ENCODE measurements at regions not wholly inside any gene's neighbourhood (a gene's known extent, or its start where the extent isn't known, plus 50 kb on each side); places are given as distances from the start of the nearest gene placed in this dataset.

- DNase-seq (ENCODE audit: low spot score): no peak
Measured at GRCh38 chr17:34141590-34141989, 113.5 kb upstream of the CCL2 start.

- DNase-seq (ENCODE audit: low spot score): no peak
Measured at GRCh38 chr17:34143430-34143829, 111.7 kb upstream of the CCL2 start.

DNA sequence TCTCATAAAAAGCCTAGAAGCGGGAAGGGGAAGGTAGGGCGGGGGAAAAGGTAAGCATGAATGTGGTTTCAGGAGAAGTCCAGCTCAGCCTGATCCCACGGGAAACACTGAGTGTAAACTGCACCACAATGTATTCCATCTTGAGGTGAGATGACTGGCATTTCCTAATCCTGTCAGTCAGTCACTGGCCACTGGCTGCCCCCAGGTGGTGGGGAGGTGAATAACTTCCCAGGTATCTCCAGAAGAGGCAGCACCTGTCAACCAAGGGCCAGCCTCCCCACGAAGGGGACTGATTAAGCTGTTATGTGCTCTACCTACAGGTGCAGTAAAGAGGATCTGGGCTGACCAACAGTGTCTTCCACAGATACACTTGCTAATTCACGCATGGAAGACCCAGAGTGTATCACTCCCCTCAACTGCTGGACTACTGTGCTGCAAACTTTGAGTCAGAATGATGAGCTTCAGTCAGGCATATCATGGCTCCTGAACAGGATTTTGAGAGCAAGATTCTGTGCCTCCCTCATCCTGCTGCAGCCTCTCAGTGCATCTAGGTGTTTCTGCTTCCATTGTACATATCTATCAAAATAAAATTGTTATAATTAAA, 108.5 kb upstream of the CCL2 start:
- DNase-seq (ENCODE audit: low spot score): peak; percentile 65

- no peak for DNase-seq (ENCODE audit: low spot score)
Measured at GRCh38 chr17:34151102-34151501, 104.0 kb upstream of the CCL2 start.

DNA sequence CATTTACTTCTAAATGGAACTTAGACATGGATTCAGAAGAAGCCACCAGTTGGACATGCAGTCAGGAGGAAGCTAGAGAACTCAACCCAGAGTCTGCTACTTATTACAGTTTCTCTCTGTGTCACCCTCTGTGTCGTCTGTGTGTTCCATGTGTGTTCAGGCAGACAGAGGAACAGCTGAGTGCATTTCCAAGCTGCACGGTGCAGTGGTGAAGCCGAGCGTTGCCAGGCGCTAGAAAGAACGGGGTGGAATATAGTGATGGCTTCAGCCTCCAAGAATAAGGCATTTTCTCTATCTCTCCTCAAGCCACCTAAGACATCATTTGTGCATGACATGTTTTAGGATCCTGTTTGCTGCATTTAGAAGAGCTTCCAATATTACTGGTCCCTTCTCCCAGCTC, 101.1 kb upstream of the CCL2 start:
- no peak for DNase-seq (ENCODE audit: low spot score)

DNA sequence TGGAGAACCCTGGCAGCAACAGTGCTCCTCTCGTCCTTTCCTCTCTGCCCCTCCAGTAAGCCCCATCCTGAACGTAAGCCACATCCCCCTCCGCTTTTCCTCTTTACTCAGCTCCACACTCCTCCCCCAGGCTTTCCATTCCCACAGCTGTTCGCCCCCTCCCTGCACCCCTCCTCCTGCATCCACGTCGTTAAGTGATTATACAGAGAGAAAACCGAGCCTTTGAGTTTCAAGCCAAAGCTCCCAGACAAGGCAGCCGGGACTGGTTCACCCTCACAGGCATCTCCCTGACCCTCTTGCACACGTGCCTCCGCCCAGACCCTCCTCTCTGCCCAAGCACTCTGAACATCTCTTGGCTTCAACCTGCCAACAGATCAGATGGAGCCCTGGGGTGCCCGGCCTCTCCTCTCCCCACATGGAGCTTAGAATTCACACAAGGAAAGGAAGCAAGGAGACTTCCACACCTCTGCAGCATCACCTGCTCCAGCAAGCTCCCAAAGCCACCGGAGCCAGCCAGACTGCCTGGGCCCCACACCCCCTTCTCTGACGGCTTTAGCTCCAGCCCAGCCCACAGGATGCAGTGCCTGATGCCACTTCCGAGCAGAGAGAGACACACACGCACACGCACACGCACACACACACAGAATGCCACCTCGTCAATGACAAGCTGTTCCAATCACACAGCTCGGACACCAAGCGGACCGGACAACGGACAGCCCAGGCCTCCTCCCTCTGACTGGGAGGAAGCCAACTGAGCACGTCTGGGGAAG, 99.9 kb upstream of the CCL2 start:
- DNase-seq (ENCODE audit: low spot score): no peak

DNA sequence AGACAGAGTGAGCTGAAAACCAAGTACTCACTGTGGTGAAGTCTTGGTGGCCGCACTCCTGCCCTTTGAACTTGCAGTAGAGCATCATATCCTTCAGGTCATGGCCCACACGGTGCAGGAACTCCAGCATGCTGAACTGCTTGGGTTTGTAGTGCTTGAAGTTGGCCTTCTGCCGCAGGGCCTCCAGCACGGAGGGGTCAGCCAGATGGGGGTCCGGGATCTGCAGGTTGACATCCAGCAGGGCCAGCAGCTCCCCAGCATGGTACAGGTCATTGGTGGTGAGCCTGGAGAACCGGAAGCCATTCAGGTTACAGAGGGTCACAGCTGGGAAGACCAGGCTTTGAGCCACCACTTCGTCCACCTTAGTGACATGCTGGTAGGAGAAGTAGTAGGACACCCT, 99.1 kb upstream of the CCL2 start:
- no peak for DNase-seq (ENCODE audit: low spot score)

DNA sequence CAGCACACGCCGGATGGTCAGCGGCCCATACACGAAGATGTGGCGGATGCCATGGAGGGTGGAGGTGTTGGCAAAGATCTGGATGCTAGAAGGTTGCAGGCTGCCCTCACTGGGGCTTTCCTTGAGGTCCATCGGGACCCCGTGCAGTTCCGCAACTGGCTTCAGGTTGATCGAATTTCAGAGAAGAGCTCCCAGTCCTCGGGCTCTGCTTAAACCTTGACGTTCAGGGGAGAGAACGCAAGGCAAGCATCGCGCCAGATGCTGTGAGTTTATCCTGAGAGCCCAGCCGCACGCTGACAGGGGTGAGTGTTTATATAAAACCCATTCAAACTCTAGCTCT, 98.7 kb upstream of the CCL2 start:
- DNase-seq (ENCODE audit: low spot score): no peak

GRCh38 chr17:34156741-34157589, 98.1 kb upstream of the CCL2 start:
- DNase-seq (ENCODE audit: low spot score): no peak

DNA sequence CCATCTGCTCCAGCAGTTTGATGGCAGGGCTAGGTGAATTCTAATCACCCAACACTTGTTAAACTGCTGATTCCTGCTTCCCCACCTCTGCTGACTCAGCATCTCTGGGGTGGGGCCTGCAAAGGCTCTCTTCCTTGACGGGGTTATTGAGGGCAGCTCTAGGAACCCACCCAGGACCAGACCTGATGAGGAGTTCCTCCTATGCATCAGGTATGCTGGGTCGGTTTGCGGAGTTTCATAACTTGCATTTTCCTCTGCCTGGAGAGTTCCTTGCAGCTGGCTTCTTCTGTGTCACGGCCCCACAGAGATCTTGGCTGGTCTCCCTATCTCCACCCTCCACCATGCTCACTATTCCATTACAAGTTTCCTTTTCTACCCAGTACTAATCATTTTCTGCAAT, 93.4 kb upstream of the CCL2 start:
- no peak for DNase-seq (ENCODE audit: low spot score)

DNA sequence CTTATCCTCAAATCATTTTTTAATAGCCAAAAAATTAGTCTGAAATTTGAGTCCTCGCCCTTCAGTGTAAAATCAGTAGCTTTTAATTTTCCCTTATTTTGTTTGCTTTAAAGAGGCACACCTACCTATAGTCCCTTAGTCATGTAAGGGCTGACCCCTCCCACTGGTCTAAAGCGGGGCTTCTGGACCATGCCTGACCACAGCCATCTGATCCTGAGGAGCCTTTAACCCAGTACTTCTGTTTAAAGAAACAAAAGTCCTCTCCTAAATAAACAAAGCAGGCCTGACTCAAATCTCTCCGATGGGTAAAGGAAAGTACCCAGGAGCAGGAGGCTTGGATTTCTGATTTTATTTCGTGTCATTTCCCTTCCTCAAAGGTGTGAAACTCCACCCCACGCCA, 92.0 kb upstream of the CCL2 start:
- DNase-seq (ENCODE audit: low spot score): no peak

- no peak for DNase-seq (ENCODE audit: low spot score)
Measured at GRCh38 chr17:34163646-34164045, 91.4 kb upstream of the CCL2 start.

DNA sequence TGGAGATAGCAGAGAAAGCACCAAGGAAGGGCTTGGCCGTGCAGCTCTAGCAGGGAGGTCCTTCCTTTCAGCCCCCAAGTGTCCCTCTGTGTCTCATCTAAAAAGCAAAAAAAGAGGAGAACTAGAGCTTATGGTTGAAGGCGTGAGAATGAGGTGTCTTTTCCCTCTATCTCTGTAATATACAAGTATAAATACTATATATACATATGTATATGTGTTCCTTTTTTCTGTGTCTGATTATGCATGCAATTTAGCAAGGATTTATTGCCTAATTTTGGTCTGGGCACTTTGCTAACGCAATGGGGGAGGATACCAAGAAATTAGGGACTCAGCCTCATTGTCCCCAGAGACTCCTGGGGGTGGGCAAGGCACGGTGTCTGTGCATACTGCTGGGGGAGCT, 90.2 kb upstream of the CCL2 start:
- DNase-seq (ENCODE audit: low spot score): no peak

- no peak for DNase-seq (ENCODE audit: low spot score)
Measured at GRCh38 chr17:34166352-34166751, 88.7 kb upstream of the CCL2 start.

- no peak for DNase-seq (ENCODE audit: low spot score)
Measured at GRCh38 chr17:34167354-34167753, 87.7 kb upstream of the CCL2 start.

DNA sequence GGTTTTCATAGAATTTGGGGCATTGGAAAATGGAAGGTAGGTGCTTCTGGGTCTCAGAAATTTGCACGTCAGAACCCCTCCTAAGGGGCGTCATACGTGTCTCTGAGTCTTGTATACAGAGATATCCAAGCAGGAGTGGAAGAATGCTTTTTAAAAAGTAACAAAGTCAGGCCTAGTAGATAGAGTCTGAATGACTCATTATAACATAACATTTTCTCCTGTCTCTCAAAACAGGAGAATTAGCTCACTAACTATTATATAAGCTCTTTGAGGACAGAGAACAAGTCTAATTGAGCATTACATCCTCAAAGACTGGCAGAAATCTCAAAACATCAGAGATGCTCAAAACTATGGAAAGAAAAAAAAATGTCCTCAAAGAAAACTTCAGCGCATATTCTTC, 86.1 kb upstream of the CCL2 start:
- DNase-seq (ENCODE audit: low spot score): no peak

GRCh38 chr17:34169496-34169895, 85.6 kb upstream of the CCL2 start:
- DNase-seq (ENCODE audit: low spot score): no peak

- peak; percentile 69 for DNase-seq (ENCODE audit: low spot score)
Measured at GRCh38 chr17:34171245-34171818, 83.8 kb upstream of the CCL2 start.

GRCh38 chr17:34172390-34172918, 82.6 kb upstream of the CCL2 start:
- no peak for DNase-seq (ENCODE audit: low spot score)

GRCh38 chr17:34173241-34173640, 81.8 kb upstream of the CCL2 start:
- DNase-seq (ENCODE audit: low spot score): no peak

GRCh38 chr17:34174496-34174895, 80.6 kb upstream of the CCL2 start:
- DNase-seq (ENCODE audit: low spot score): no peak

DNA sequence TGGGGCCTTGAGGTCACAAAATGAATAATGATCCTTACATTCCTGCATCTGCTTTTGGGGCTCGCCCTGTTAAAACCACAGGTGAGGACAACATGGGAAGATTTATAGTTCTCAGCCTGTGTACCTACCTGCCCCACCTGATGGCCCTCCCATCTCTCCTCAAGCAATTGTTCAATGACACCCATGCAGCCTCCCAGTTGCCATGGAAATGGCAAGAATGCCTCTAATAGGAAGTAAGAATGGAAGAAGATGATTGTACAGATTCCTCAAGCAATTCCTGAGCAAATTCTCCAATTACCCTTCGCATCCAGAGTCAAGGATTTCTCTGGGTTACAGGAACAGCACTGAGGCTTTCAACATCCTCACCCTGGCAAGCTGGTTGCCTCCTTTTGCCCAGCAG, 78.6 kb upstream of the CCL2 start:
- no peak for DNase-seq (ENCODE audit: low spot score)

DNA sequence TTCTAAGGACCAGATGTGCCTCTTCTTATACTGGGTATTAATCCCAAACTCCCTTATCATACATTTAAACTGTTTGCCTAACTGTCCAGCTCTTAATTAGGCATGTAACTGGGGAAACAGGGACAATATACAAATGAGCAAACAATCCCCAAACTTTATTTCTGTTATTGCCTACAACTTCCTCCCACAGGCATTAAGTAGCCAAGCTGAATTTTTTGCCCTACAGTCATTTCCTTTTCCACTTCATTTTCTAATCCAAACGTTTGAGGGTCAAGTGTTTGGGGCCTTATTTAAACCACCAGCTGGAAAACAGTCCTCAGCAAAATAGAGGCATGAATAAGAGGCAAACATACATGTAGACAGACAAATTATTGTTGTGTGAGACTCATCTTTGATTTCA, 77.4 kb upstream of the CCL2 start:
- DNase-seq (ENCODE audit: low spot score): no peak
